ENCODE measurements at regions not wholly inside any gene's neighbourhood (a gene's known extent, or its start where the extent isn't known, plus 50 kb on each side); places are given as distances from the start of the nearest gene placed in this dataset.

DNA sequence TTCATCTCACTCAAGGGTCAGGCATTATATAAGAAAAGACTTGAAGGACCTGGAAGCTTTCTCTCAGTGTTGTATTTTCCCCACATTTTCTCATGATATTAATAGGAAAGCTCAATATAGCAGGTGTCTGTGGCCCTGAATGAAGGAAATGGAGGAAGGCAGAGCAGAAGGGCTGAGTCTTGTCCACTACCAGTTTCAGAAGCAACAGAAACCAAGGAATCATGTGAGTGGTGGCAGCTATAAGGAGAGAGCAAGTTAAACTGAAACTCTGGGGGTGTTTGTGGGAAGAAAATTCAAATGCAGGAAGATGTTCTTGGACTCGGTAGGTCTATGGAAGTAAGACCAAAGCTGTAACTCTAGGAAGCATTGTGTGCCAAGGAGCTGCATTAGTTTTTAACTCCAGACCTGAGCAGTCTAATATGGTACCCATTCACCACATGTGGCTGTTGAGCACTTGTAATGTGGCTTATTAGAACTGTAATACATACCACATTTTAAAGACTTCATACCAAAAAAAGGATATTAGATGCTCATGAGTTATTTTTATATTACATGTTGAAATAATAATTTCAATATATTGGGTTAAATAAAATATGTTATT lies 278.8 kb upstream of the GADL1 start:
- TF ChIP-seq POLR2AphosphoS5 (IDR thresholded peaks at IDR 0.05) (no peak), EP300 (IDR thresholded peaks at IDR 0.05) (no peak), POLR2A (IDR thresholded peaks at IDR 0.05) (no peak)
- TF ChIP-seq, protein P1, sequence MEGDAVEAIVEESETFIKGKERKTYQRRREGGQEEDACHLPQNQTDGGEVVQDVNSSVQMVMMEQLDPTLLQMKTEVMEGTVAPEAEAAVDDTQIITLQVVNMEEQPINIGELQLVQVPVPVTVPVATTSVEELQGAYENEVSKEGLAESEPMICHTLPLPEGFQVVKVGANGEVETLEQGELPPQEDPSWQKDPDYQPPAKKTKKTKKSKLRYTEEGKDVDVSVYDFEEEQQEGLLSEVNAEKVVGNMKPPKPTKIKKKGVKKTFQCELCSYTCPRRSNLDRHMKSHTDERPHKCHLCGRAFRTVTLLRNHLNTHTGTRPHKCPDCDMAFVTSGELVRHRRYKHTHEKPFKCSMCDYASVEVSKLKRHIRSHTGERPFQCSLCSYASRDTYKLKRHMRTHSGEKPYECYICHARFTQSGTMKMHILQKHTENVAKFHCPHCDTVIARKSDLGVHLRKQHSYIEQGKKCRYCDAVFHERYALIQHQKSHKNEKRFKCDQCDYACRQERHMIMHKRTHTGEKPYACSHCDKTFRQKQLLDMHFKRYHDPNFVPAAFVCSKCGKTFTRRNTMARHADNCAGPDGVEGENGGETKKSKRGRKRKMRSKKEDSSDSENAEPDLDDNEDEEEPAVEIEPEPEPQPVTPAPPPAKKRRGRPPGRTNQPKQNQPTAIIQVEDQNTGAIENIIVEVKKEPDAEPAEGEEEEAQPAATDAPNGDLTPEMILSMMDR (IDR thresholded peaks at IDR 0.05) = no peak
- no peak overlapping the region for H3K27ac ChIP-seq
- H3K4me1 ChIP-seq = no peaks in the 10 kb centered on the region
- no peaks in the 10 kb centered on the region for H3K36me3 ChIP-seq
- no peaks in the 10 kb centered on the region for H3K27me3 ChIP-seq
- 80 to 93% methylated on average over 1 of the region's 1 CpG for WGBS, 2 donors (ENCODE audit: low coverage in 1 of 2)
- ATAC-seq = no peak
- H3K9me3 ChIP-seq = no peaks in the 10 kb centered on the region
- H3K4me3 ChIP-seq = no peak overlapping the region

DNA sequence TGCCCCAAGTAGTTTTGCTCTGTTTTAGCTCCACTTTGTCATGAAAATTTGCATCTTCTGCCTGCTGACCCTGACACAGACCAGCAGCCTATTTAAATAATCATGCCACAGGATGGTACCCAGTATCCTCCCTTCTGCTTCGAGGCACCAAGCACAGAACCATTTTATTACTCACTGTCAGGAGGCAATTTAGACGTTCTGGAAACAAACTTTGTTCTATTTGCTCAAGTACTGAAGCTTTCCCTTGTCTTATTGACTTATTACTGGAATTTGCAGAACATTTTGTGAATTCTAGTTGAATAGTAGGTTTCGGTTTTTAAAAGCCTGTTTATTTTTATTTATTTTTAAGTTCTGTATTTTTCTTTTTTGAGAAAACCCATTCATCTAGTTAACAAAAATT lies 279.6 kb upstream of the GADL1 start:
- TF ChIP-seq, protein P1 (IDR thresholded peaks at IDR 0.05) = no peak
- TF ChIP-seq EP300 (IDR thresholded peaks at IDR 0.05) (no peak), POLR2AphosphoS5 (IDR thresholded peaks at IDR 0.05) (no peak), POLR2A (IDR thresholded peaks at IDR 0.05) (no peak)
- WGBS, 2 donors (ENCODE audit: low coverage in 1 of 2) = 51 to 59% methylated on average over 2 to 3 of the region's 3 CpGs

DNA sequence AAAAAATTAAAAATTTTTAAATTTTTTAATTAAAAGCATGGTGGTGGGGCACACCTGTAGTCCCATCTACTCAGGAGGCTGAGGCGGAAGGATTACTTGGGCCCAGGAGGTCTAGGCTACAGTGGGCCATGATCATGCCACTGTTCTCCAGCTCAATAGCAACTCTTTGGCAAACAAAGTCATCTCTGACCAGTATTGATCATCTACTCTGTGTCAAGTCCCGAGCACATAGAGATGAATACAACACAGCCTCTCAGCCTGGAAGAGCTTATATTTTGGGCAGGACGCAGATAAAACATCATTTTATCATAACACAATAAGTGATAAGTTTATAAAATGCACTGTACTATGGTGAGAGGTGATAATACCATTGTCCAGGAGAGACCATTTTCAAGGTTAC lies 281.6 kb upstream of the GADL1 start:
- no peaks in the 10 kb centered on the region for H3K36me3 ChIP-seq
- no peak for TF ChIP-seq EP300 (IDR thresholded peaks at IDR 0.05)
- TF ChIP-seq POLR2AphosphoS5 (IDR thresholded peaks at IDR 0.05) = no peak
- TF ChIP-seq, protein P1 (IDR thresholded peaks at IDR 0.05) = no peak
- TF ChIP-seq POLR2A (IDR thresholded peaks at IDR 0.05) = no peak
- no peak overlapping the region for H3K27ac ChIP-seq
- no peaks in the 10 kb centered on the region for H3K9me3 ChIP-seq
- ATAC-seq = no peak
- no peaks in the 10 kb centered on the region for H3K4me1 ChIP-seq
- no peak overlapping the region for H3K4me3 ChIP-seq
- WGBS, 2 donors (ENCODE audit: low coverage in 1 of 2) = 92 to 93% methylated on average over 2 to 3 of the region's 3 CpGs
- H3K27me3 ChIP-seq = no peaks in the 10 kb centered on the region

More for the DNA sequence above, 279.6 kb upstream of the GADL1 start:
- H3K36me3 ChIP-seq = no peaks in the 10 kb centered on the region
- no peaks in the 10 kb centered on the region for H3K4me1 ChIP-seq
- H3K27ac ChIP-seq = no peak overlapping the region
- ATAC-seq = no peak
- H3K4me3 ChIP-seq = no peak overlapping the region
- no peaks in the 10 kb centered on the region for H3K27me3 ChIP-seq
- H3K9me3 ChIP-seq = no peaks in the 10 kb centered on the region

DNA sequence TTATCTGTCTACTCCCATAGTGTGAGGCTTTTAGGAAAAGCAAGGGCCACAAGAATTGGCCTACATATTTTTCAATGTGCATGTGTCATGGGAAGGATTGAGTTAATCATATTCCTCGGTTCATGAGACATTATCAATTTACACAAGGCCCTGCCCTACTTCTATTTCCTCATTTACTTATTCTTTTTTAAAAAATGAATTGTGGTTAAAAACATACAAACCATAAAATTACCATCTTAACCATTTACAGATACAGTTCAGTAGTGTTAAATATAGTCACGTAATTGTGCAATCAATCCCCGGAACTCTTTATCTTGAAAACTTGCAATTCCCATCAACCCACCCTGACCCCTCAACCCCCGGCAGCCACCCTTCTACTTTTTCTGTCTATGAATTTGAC lies 284.0 kb upstream of the GADL1 start:
- no peaks in the 10 kb centered on the region for H3K4me1 ChIP-seq
- no peak overlapping the region for H3K4me3 ChIP-seq
- 58 to 82% methylated on average over 4 of the region's 4 CpGs for whole genome bisulfite sequencing, 2 donors (ENCODE audit: low coverage in 1 of 2)
- no peak for ATAC-seq
- H3K27ac ChIP-seq = no peak overlapping the region
- no peaks in the 10 kb centered on the region for H3K9me3 ChIP-seq
- no peaks in the 10 kb centered on the region for H3K27me3 ChIP-seq
- TF ChIP-seq EP300 (IDR thresholded peaks at IDR 0.05) (no peak), POLR2A (IDR thresholded peaks at IDR 0.05) (no peak), POLR2AphosphoS5 (IDR thresholded peaks at IDR 0.05) (no peak)
- TF ChIP-seq, protein P1 (IDR thresholded peaks at IDR 0.05) = no peak
- no peaks in the 10 kb centered on the region for H3K36me3 ChIP-seq

DNA sequence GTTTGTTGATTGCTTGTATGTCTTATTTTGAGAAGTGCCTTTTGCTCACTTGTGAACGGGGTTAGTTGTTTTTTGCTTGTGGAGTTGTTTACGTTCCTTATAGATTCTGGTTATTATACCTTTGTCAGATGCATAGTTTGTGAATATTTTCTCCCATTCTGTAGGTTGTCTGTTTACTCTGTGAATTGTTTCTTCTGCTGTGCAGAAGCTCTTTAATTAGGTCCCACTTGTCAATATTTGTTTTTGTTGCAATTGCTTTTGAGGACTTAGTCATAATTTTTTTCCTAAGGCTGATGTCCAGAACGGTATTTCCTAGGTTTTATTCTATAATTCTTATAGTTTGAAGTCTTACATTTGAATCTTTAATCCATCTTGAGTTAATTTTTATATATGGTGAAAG lies 285.3 kb upstream of the GADL1 start:
- Histone ChIP-seq H3K4me3 (no peak overlapping the region), H3K36me3 (no peaks in the 10 kb centered on the region), H3K27ac (no peak overlapping the region), H3K4me1 (no peaks in the 10 kb centered on the region), H3K9me3 (no peaks in the 10 kb centered on the region), H3K27me3 (no peaks in the 10 kb centered on the region)
- ATAC-seq = no peak
- 96 to 100% methylated on average over 3 of the region's 3 CpGs for WGBS, 2 donors (ENCODE audit: low coverage in 1 of 2)
- no peak for TF ChIP-seq POLR2A (IDR thresholded peaks at IDR 0.05)
- TF ChIP-seq POLR2AphosphoS5 (IDR thresholded peaks at IDR 0.05) = no peak
- TF ChIP-seq, protein P1 (IDR thresholded peaks at IDR 0.05) = no peak
- TF ChIP-seq EP300 (IDR thresholded peaks at IDR 0.05) = no peak
